GM19351 (cell line): ENCODE measurements at regions not wholly inside any gene's neighbourhood (a gene's known extent, or its start where the extent isn't known, plus 50 kb on each side); places are given as distances from the start of the nearest gene placed in this dataset.

Experiments used
- ATAC-seq: cut with Tn5 transposase; IDR thresholded peaks from one replicate; pipeline ENCODE4 v1.9.1; 2021; ENCODE audit warnings: mild to moderate bottlenecking, moderate library complexity; ENCODE audit not compliant: unreplicated experiment

- ATAC-seq = peak; percentile 82
These were observed 143.2 kb downstream of the MIS18A start for GRCh38 chr21:32135401-32136363.

- ATAC-seq = no peak
These were observed 144.3 kb downstream of the MIS18A start for GRCh38 chr21:32134441-32135130.

GRCh38 chr21:32132881-32133280 is 146.0 kb downstream of the MIS18A start:
- ATAC-seq = no peak

- ATAC-seq = no peak
These were observed 146.4 kb downstream of the MIS18A start for GRCh38 chr21:32132409-32132808.

- no peak for ATAC-seq
These were observed 146.9 kb downstream of the MIS18A start for GRCh38 chr21:32131960-32132359.

- ATAC-seq = no peak
These were observed 147.7 kb downstream of the MIS18A start for GRCh38 chr21:32131164-32131563.

- ATAC-seq = no peak
These were observed 148.6 kb downstream of the MIS18A start for GRCh38 chr21:32130031-32130891.

GRCh38 chr21:32127081-32127480 is 151.8 kb downstream of the MIS18A start:
- no peak for ATAC-seq

- no peak for ATAC-seq
These were observed 156.8 kb downstream of the MIS18A start for GRCh38 chr21:32122082-32122481.

- ATAC-seq = no peak
These were observed 158.6 kb downstream of the MIS18A start for GRCh38 chr21:32120230-32120629.

- no peak for ATAC-seq
These were observed 159.0 kb downstream of the MIS18A start for GRCh38 chr21:32119811-32120210.

- no peak for ATAC-seq
These were observed 159.5 kb downstream of the MIS18A start for GRCh38 chr21:32119389-32119788.

GRCh38 chr21:32114419-32115035 is 164.3 kb downstream of the MIS18A start:
- no peak for ATAC-seq

GRCh38 chr21:32113486-32113885 is 165.4 kb downstream of the MIS18A start:
- no peak for ATAC-seq

- no peak for ATAC-seq
These were observed 166.7 kb downstream of the MIS18A start for GRCh38 chr21:32112195-32112594.

- no peak for ATAC-seq
These were observed 170.3 kb downstream of the MIS18A start for GRCh38 chr21:32108566-32108965.

GRCh38 chr21:32103361-32103760 is 175.5 kb downstream of the MIS18A start:
- ATAC-seq = no peak

- no peak for ATAC-seq
These were observed 176.4 kb downstream of the MIS18A start for GRCh38 chr21:32102426-32102825.

- no peak for ATAC-seq
These were observed 177.6 kb downstream of the MIS18A start for GRCh38 chr21:32101277-32101676.

- ATAC-seq = no peak
These were observed 178.4 kb downstream of the MIS18A start for GRCh38 chr21:32100423-32100822.
